HCT116 (cell line): ENCODE measurements at regions not wholly inside any gene's neighbourhood (a gene's known extent, or its start where the extent isn't known, plus 50 kb on each side); places are given as distances from the start of the nearest gene placed in this dataset.

ENCODE experiments used
- ATAC-seq: fragments of 200-7000 bp; cut with Tn5 transposase; 2 replicates; pipeline ENCODE4 v1.9.1; 2020; ENCODE audit warnings: mild to moderate bottlenecking, moderate library complexity
- BruUV-seq: library from RNA; stranded (reverse); fragments of 400-500 nt; replicated peaks from 2 replicates; lab custom pipeline; 2021; lab: Mats Ljungman, UMichigan
- CTCF ChIA-PET: fragments of 300-600 bp; sonication (Branson Sonifier 250); formaldehyde crosslinking; loops from one replicate; lab custom pipeline; 2021; ENCODE audit warnings: antibody characterized with exemption; lab: Charles Lee
- POLR2A ChIA-PET: fragments of 300-600, 350-600 bp; sonication (Branson Sonifier 250); formaldehyde crosslinking; loops from one replicate; lab custom pipeline; 2021; ENCODE audit warnings: antibody characterized with exemption; lab: Charles Lee
- RAD21 ChIA-PET, 2 experiments: fragments of 300-600 bp; sonication (Branson Sonifier 250); formaldehyde crosslinking; loops; one replicate each; lab custom pipeline; 2023; ENCODE audit warnings: low total read pairs in 2 of 2; ENCODE audit not compliant: uncharacterized antibody in 2 of 2, unreplicated experiment in 2 of 2, low non-redundant PET in 1 of 2; lab: Charles Lee
- DNase-seq: peaks from one replicate; pipeline ENCODE4 v3.0.0-alpha.2; 2010; ENCODE audit warnings: low read depth, low spot score
- H2AFZ ChIP-seq: fragments of 200-600 bp; shearing (Covaris generic), sonication (generic); 2 replicates; pipeline ENCODE4 v1.6.1; 2017; ENCODE audit warnings: low read depth, mixed run types, mixed read lengths, antibody characterized with exemption, low read length; ENCODE audit not compliant: poor library complexity, severe bottlenecking
- H3K27ac ChIP-seq: 2 replicates; pipeline ENCODE4 v1.5.1; 2012; ENCODE audit warnings: low read depth, low read length
- H3K27me3 ChIP-seq: fragments of 200-600 bp; sonication (generic); 2 replicates; pipeline ENCODE4 v1.6.1; 2016; ENCODE audit warnings: mixed run types, low read length, mixed read lengths; ENCODE audit not compliant: insufficient read depth
- H3K36me3 ChIP-seq, 2 experiments: fragments of 200-500 bp in 1 of 2; fragments of 200-600 bp in 1 of 2; sonication (Bioruptor generic) in 1 of 2; sonication (generic) in 1 of 2; 2 replicates each; pipeline versions ENCODE4 v1.5.1 to v1.6.1; 2014 to 2016; ENCODE audit warnings: low read length in 2 of 2, inconsistent platforms in 1 of 2, mixed read lengths in 1 of 2, mixed run types in 1 of 2; ENCODE audit not compliant: insufficient read depth in 2 of 2, control insufficient read depth in 1 of 2
- H3K4me1 ChIP-seq, 2 experiments: fragments of 200-600 bp in 1 of 2; sonication (generic) in 1 of 2; 2 replicates each; pipeline versions ENCODE4 v1.5.1 to v1.6.1; 2012 to 2017; ENCODE audit warnings: low read length in 2 of 2, inconsistent platforms in 1 of 2, mild to moderate bottlenecking in 1 of 2, mixed read lengths in 1 of 2, mixed run types in 1 of 2, moderate library complexity in 1 of 2; ENCODE audit not compliant: insufficient read depth in 2 of 2, control insufficient read depth in 1 of 2
- H3K4me2 ChIP-seq: fragments of 200-600 bp; sonication (generic); 2 replicates; pipeline ENCODE4 v1.6.1; 2017; ENCODE audit warnings: mixed run types, low read length, mixed read lengths
- H3K4me3 ChIP-seq, 2 experiments: fragments of 200-600 bp in 1 of 2; sonication (generic) in 1 of 2; replicated peaks in 1 of 2; 2 replicates each; pipeline ENCODE4 v1.5.1; 2011 to 2016; ENCODE audit warnings: low read length in 2 of 2, control low read depth in 1 of 2, low read depth in 1 of 2, mild to moderate bottlenecking in 1 of 2, mixed read lengths in 1 of 2, mixed run types in 1 of 2
- H3K79me2 ChIP-seq: fragments of 200-600 bp; sonication (generic); 2 replicates; pipeline ENCODE4 v1.6.1; 2017; ENCODE audit warnings: mild to moderate bottlenecking, mixed run types, low read length, moderate library complexity, mixed read lengths; ENCODE audit not compliant: insufficient read depth
- H3K9ac ChIP-seq: fragments of 200-600 bp; sonication (generic); 2 replicates; pipeline ENCODE4 v1.6.1; 2016; ENCODE audit warnings: low read length, mixed read lengths
- H3K9me2 ChIP-seq: fragments of 200-600 bp; sonication (generic), shearing (Covaris generic); 2 replicates; pipeline ENCODE4 v1.6.1; 2017; ENCODE audit warnings: mixed run types, mild to moderate bottlenecking, moderate library complexity; ENCODE audit not compliant: insufficient read depth
- H3K9me3 ChIP-seq, 2 experiments: fragments of 200-500 bp in 1 of 2; fragments of 200-600 bp in 1 of 2; sonication (Bioruptor generic) in 1 of 2; sonication (generic) in 1 of 2; 2 replicates each; pipeline ENCODE4 v1.6.1; 2014 to 2017; ENCODE audit warnings: low read length in 2 of 2, mixed read lengths in 2 of 2, inconsistent platforms in 1 of 2, low read depth in 1 of 2, mild to moderate bottlenecking in 1 of 2, mixed run types in 1 of 2, moderate library complexity in 1 of 2; ENCODE audit not compliant: control insufficient read depth in 1 of 2, insufficient read depth in 1 of 2
- H4K20me1 ChIP-seq: fragments of 200-600 bp; sonication (generic), shearing (Covaris generic); 2 replicates; pipeline ENCODE4 v1.6.1; 2017; ENCODE audit warnings: mixed run types, mild to moderate bottlenecking, moderate library complexity; ENCODE audit not compliant: insufficient read depth
- ATF3 ChIP-seq: IDR thresholded peaks from 2 replicates; pipeline ENCODE4 v1.6.1; 2012
- CEBPB ChIP-seq: IDR thresholded peaks from 2 replicates; pipeline ENCODE4 v1.6.1; 2012; ENCODE audit warnings: low read depth
- EGR1 ChIP-seq: IDR thresholded peaks from 2 replicates; pipeline ENCODE4 v1.6.1; 2012; ENCODE audit warnings: low read depth
- ELF1 ChIP-seq: IDR thresholded peaks from 2 replicates; pipeline ENCODE4 v1.6.1; 2012; ENCODE audit warnings: low read depth, borderline replicate concordance
- EZH2 ChIP-seq: fragments of 200-600 bp; sonication (generic); IDR thresholded peaks from 2 replicates; pipeline ENCODE4 v1.6.1; 2017; ENCODE audit warnings: antibody characterized with exemption, mixed run types
- FOSL1 ChIP-seq: IDR thresholded peaks from 2 replicates; pipeline ENCODE4 v1.6.1; 2012; ENCODE audit warnings: low read depth
- POLR2A ChIP-seq: IDR thresholded peaks from 2 replicates; pipeline ENCODE4 v1.7.0; 2011; ENCODE audit warnings: borderline replicate concordance; ENCODE audit not compliant: insufficient read depth, insufficient read length; ENCODE audit errors: extremely low read depth
- RAD21 ChIP-seq: IDR thresholded peaks from 2 replicates; pipeline ENCODE4 v1.6.1; 2012; ENCODE audit warnings: low read depth, mild to moderate bottlenecking
- SRF ChIP-seq: IDR thresholded peaks from 2 replicates; pipeline ENCODE4 v1.6.1; 2012; ENCODE audit warnings: low read depth
- TCF7L2 ChIP-seq: IDR thresholded peaks from 2 replicates; pipeline ENCODE4 v1.7.0; 2011; ENCODE audit warnings: borderline replicate concordance, inconsistent platforms; ENCODE audit not compliant: insufficient read depth, insufficient read length; ENCODE audit errors: extremely low read depth
- ZNF274 ChIP-seq: fragments of 200-500 bp; sonication (Bioruptor generic); IDR thresholded peaks from 2 replicates; pipeline ENCODE4 v1.6.1; 2014; ENCODE audit warnings: mild to moderate bottlenecking, low read depth, low read length, inconsistent platforms
- intact Hi-C: fragments of 100-400 bp; cut with micrococcal nuclease; formaldehyde crosslinking; loops from 2 replicates; pipeline ENCODE4 v1.10.0; 2022

GRCh38 chrX:95290455-95290854 lies 1394.2 kb upstream of the DIAPH2 start:
- no peak for TF ChIP-seq EZH2
- TF ChIP-seq TCF7L2 = peak; percentile 77
- ATAC-seq (no peak), DNase-seq (no peak)
- Histone ChIP-seq H3K27ac (no peak overlapping the region), H3K9me2 (no peaks in the 10 kb centered on the region), H3K4me3 (no peak overlapping the region), H2AFZ (no peak overlapping the region), H3K9me3 (no peaks in the 10 kb centered on the region), H3K27me3 (no peaks in the 10 kb centered on the region), H3K36me3 (no peaks in the 10 kb centered on the region), H3K79me2 (no peaks in the 10 kb centered on the region), H3K9ac (no peak overlapping the region), H3K4me2 (no peak overlapping the region), H4K20me1 (no peaks in the 10 kb centered on the region), H3K4me1 (no peaks in the 10 kb centered on the region)
- intact Hi-C loops = no loop called here
- RAD21 ChIA-PET = no interaction called here
- BruUV-seq = no TSS peak
- CTCF ChIA-PET = no interaction called here
- POLR2A ChIA-PET = no interaction called here

- H2AFZ ChIP-seq = no peak overlapping the region
- no peaks in the 10 kb centered on the region for H3K9me3 ChIP-seq
- H3K9ac ChIP-seq = no peak overlapping the region
- POLR2A ChIA-PET = no interaction called here
- H4K20me1 ChIP-seq = no peaks in the 10 kb centered on the region
- H3K36me3 ChIP-seq = no peaks in the 10 kb centered on the region
- RAD21 ChIA-PET = no interaction called here
- H3K9me2 ChIP-seq = no peaks in the 10 kb centered on the region
- no peaks in the 10 kb centered on the region for H3K4me1 ChIP-seq
- no TSS peak for BruUV-seq
- intact Hi-C loops = no loop called here
- H3K27me3 ChIP-seq = no peaks in the 10 kb centered on the region
- no peak overlapping the region for H3K4me2 ChIP-seq
- CTCF ChIA-PET = no interaction called here
- no peaks in the 10 kb centered on the region for H3K79me2 ChIP-seq
- H3K27ac ChIP-seq = no peak overlapping the region
- H3K4me3 ChIP-seq = no peak overlapping the region
- DNase-seq = no peak
- ATAC-seq = no peak
- TF ChIP-seq ATF3 (no peak), EZH2 (no peak), SRF (no peak), POLR2A (no peak), FOSL1 (no peak), RAD21 (no peak), ELF1 (no peak), EGR1 (no peak), TCF7L2 (no peak), ZNF274 (no peak), CEBPB (no peak)
These were observed 1393.1 kb upstream of the DIAPH2 start for GRCh38 chrX:95291561-95291960.
